ENCODE measurements at regions not wholly inside any gene's neighbourhood (a gene's known extent, or its start where the extent isn't known, plus 50 kb on each side); places are given as distances from the start of the nearest gene placed in this dataset.

GRCh38 chr12:86748894-86749293 lies 492.7 kb upstream of the MGAT4C start:
- TF ChIP-seq POLR2A (IDR thresholded peaks at IDR 0.05; ENCODE audit: low read depth, low read length), result no peak
- no peak for TF ChIP-seq TAF1 (IDR thresholded peaks at IDR 0.05; ENCODE audit: low read depth, low read length)
- TF ChIP-seq POLR2AphosphoS5 (IDR thresholded peaks at IDR 0.05; ENCODE audit: low read depth, low read length), result no peak
- no peak for TF ChIP-seq SPI1 (IDR thresholded peaks at IDR 0.05; ENCODE audit: low read depth, low read length)
- no peak for TF ChIP-seq POU2F2 (IDR thresholded peaks at IDR 0.05; ENCODE audit: low read depth, low read length)

Measured in GM12891 (cell line).